ENCODE measurements at regions not wholly inside any gene's neighbourhood (a gene's known extent, or its start where the extent isn't known, plus 50 kb on each side); places are given as distances from the start of the nearest gene placed in this dataset.

- Histone ChIP-seq H3K36me3 (ENCODE audit: insufficient read depth, low read length) (no peaks in the 10 kb centered on the region), H3K9ac (ENCODE audit: low read depth, low read length, poor library complexity, severe bottlenecking) (no peak overlapping the region), H2AFZ (ENCODE audit: low read length) (no peak overlapping the region), H3K9me3 (ENCODE audit: insufficient read depth, low read depth, low read length) (peaks cover 34% of the 10 kb centered on the region; the same call in 1 of the 2 replicates), H4K20me1 (ENCODE audit: insufficient read depth, low read length, poor library complexity, severe bottlenecking) (no peaks in the 10 kb centered on the region), H3K4me2 (ENCODE audit: low read depth, low read length, poor library complexity, severe bottlenecking) (no peak overlapping the region), H3K79me2 (ENCODE audit: insufficient read depth, low read length) (no peaks in the 10 kb centered on the region), H3K9me2 (replicated peaks; ENCODE audit: low read depth, low read length) (no peaks in the 10 kb centered on the region), H3K4me1 (ENCODE audit: insufficient read depth, low read length, poor library complexity, severe bottlenecking) (no peaks in the 10 kb centered on the region), H3F3A (ENCODE audit: low read depth) (no peaks in the 10 kb centered on the region), H3K27me3 (ENCODE audit: insufficient read depth, low read length, poor library complexity, severe bottlenecking) (no peaks in the 10 kb centered on the region), H3K4me3 (ENCODE audit: low read length, poor library complexity, severe bottlenecking) (no peak overlapping the region)
- TF ChIP-seq EZH2phosphoT487 (IDR thresholded peaks at IDR 0.05; ENCODE audit: borderline replicate concordance) = no peak
These were observed 530.3 kb downstream of the TBC1D22A start for GRCh38 chr22:47292546-47293320.

GRCh38 chr22:47291565-47292495 is 529.4 kb downstream of the TBC1D22A start:
- no peaks in the 10 kb centered on the region for H3K9me2 ChIP-seq (replicated peaks; ENCODE audit: low read depth, low read length)
- TF ChIP-seq CTCF (conservative IDR thresholded peaks at IDR 0.05; ENCODE audit: low read length) = no peak
- no peak for TF ChIP-seq EZH2phosphoT487 (IDR thresholded peaks at IDR 0.05; ENCODE audit: borderline replicate concordance)
- H3K9ac ChIP-seq (ENCODE audit: low read depth, low read length, poor library complexity, severe bottlenecking) = no peak overlapping the region
- H4K20me1 ChIP-seq (ENCODE audit: insufficient read depth, low read length, poor library complexity, severe bottlenecking) = no peaks in the 10 kb centered on the region
- H3K4me2 ChIP-seq (ENCODE audit: low read depth, low read length, poor library complexity, severe bottlenecking) = no peak overlapping the region
- no peaks in the 10 kb centered on the region for H3K4me1 ChIP-seq (ENCODE audit: insufficient read depth, low read length, poor library complexity, severe bottlenecking)
- no peak overlapping the region for H2AFZ ChIP-seq (ENCODE audit: low read length)
- H3K27me3 ChIP-seq (ENCODE audit: insufficient read depth, low read length, poor library complexity, severe bottlenecking) = no peaks in the 10 kb centered on the region
- no peaks in the 10 kb centered on the region for H3F3A ChIP-seq (ENCODE audit: low read depth)
- H3K79me2 ChIP-seq (ENCODE audit: insufficient read depth, low read length) = no peaks in the 10 kb centered on the region
- peaks cover 30% of the 10 kb centered on the region; the same call in 1 of the 2 replicates for H3K9me3 ChIP-seq (ENCODE audit: insufficient read depth, low read depth, low read length)
- no peaks in the 10 kb centered on the region for H3K36me3 ChIP-seq (ENCODE audit: insufficient read depth, low read length)
- no peak overlapping the region for H3K4me3 ChIP-seq (ENCODE audit: low read length, poor library complexity, severe bottlenecking)

- Histone ChIP-seq H3K9ac (ENCODE audit: low read depth, low read length, poor library complexity, severe bottlenecking) (no peak overlapping the region), H3K9me3 (ENCODE audit: insufficient read depth, low read depth, low read length) (peaks cover 30% of the 10 kb centered on the region; the same call in 1 of the 2 replicates), H4K20me1 (ENCODE audit: insufficient read depth, low read length, poor library complexity, severe bottlenecking) (no peaks in the 10 kb centered on the region), H2AFZ (ENCODE audit: low read length) (no peak overlapping the region), H3F3A (ENCODE audit: low read depth) (no peaks in the 10 kb centered on the region), H3K36me3 (ENCODE audit: insufficient read depth, low read length) (no peaks in the 10 kb centered on the region), H3K79me2 (ENCODE audit: insufficient read depth, low read length) (no peaks in the 10 kb centered on the region), H3K9me2 (replicated peaks; ENCODE audit: low read depth, low read length) (no peaks in the 10 kb centered on the region), H3K4me2 (ENCODE audit: low read depth, low read length, poor library complexity, severe bottlenecking) (no peak overlapping the region), H3K4me1 (ENCODE audit: insufficient read depth, low read length, poor library complexity, severe bottlenecking) (no peaks in the 10 kb centered on the region), H3K27me3 (ENCODE audit: insufficient read depth, low read length, poor library complexity, severe bottlenecking) (no peaks in the 10 kb centered on the region), H3K4me3 (ENCODE audit: low read length, poor library complexity, severe bottlenecking) (no peak overlapping the region)
- TF ChIP-seq EZH2phosphoT487 (IDR thresholded peaks at IDR 0.05; ENCODE audit: borderline replicate concordance) (no peak), CTCF (conservative IDR thresholded peaks at IDR 0.05; ENCODE audit: low read length) (no peak)
These were observed 528.4 kb downstream of the TBC1D22A start for GRCh38 chr22:47290706-47291430.
